ENCODE measurements at regions not wholly inside any gene's neighbourhood (a gene's known extent, or its start where the extent isn't known, plus 50 kb on each side); places are given as distances from the start of the nearest gene placed in this dataset.

DNA sequence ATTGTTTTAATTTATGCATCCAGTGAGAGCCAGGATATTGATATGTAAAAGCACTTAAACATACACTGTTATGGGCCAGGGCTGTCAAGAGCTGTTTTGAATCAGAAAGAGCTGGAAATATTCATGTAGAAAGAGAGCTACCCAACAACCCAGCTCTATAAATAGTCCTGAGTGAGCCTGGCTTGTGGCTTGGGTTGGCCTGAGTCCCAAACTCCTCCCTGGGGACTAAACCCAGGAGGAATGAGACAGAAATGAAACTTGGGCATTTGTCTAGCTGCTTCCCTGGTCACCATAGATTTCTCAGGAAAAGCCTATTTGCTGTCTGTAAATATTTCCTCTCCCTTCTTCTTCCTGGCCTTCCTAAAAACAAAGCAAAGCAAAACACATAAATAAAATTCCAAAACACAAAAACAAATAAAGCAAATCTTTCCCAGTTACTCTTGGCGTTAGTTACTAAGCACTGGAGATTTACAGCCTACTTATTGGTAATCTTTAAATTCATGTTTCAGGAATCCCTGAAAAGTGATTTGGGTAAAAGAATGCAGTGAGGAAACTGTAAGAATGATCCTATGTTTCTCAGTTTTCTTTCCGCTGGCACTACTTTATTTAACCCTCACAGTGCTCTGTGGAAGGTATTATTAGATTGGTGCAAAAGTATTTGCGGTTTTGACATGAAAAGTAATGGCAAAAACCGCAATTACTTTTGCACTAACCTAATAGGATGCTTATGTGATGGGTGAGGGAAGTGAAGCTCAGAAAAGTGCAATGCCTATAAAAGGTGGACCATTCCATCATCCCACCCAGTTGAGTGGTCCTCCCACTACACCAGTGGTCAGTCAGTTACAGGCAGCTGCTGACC is 111.8 kb downstream of the CARTPT start:
- no peak for TF ChIP-seq CTCF (conservative IDR thresholded peaks at IDR 0.05 in 1 of 2, IDR thresholded peaks at IDR 0.05 in 1 of 2; ENCODE audit: extremely low read depth in 1 of 2, insufficient read depth in 1 of 2, low read depth in 1 of 2, low read length in 2 of 2)
- no peak for TF ChIP-seq EZH2 (IDR thresholded peaks at IDR 0.05; ENCODE audit: borderline replicate concordance, low read length)
